ENCODE measurements at regions not wholly inside any gene's neighbourhood (a gene's known extent, or its start where the extent isn't known, plus 50 kb on each side); places are given as distances from the start of the nearest gene placed in this dataset.

- Histone ChIP-seq H3K4me3 (no peak overlapping the region), H3K27me3 (no peaks in the 10 kb centered on the region), H3K27ac (no peak overlapping the region), H3K36me3 (no peaks in the 10 kb centered on the region), H3K9me3 (peaks cover 0 to 17% of the 10 kb centered on the region in 2 donors), H3K4me1 (no peaks in the 10 kb centered on the region)
- intact Hi-C loops (cut with DNase I) = no loop called here
- DNase-seq (no peak), ATAC-seq (no peak)
- no peak for TF ChIP-seq CTCF (IDR thresholded peaks at IDR 0.05)
Measured at GRCh38 chr3:20589275-20589674, 403.3 kb upstream of the SGO1 start.

DNA sequence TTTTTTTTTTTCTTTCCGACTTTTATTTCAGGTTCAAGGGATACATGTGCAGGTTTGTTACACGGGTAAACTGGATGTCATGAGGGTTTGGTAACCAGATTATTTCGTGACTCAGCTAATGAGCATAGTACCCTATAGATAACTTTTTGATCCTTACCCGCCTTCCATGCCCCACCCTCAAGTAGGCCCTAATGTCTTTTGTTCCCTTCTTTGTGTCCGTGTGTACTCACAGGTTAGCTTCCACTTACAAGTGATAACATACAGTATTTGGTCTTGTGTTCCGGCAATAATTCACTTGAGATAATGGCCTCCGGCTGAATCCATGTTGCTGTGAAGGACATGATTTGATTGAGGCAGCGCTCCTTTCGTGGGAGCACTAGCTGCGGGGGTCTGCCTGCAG lies 402.8 kb upstream of the SGO1 start:
- no peaks in the 10 kb centered on the region for H3K27me3 ChIP-seq
- H3K4me1 ChIP-seq = no peaks in the 10 kb centered on the region
- H3K36me3 ChIP-seq = no peaks in the 10 kb centered on the region
- peaks cover 0 to 17% of the 10 kb centered on the region in 2 donors for H3K9me3 ChIP-seq
- DNase-seq = no peak
- no peak for TF ChIP-seq CTCF (IDR thresholded peaks at IDR 0.05)
- no peak overlapping the region for H3K27ac ChIP-seq
- no peak for ATAC-seq
- intact Hi-C loops (cut with DNase I) = no loop called here
- no peak overlapping the region for H3K4me3 ChIP-seq

DNA sequence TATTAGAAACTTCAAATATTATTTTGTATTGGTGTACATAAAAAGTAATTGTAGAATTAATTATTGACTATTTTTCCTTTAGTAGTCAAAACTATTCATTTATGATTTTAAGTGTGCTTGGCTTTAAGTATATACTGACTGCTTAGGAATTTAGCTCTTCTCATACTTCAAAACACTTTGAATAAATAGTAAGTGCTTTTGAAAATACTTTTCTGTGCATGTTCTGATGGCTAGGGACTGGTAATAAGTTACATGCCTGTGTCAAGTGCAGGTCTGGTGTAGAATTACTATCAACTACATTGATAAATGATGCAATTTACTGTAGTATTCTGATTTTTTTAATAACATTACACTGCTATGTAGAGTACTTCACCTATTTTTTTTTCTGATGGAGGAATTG lies 397.6 kb upstream of the SGO1 start:
- Histone ChIP-seq H3K36me3 (no peaks in the 10 kb centered on the region), H3K9me3 (no peaks in the 10 kb centered on the region), H3K4me3 (no peak overlapping the region), H3K27me3 (no peaks in the 10 kb centered on the region), H3K27ac (no peak overlapping the region), H3K4me1 (no peaks in the 10 kb centered on the region)
- TF ChIP-seq CTCF (IDR thresholded peaks at IDR 0.05) = no peak
- ATAC-seq (peak; percentile 90), DNase-seq (no peak)
- intact Hi-C loops (cut with DNase I) = no loop called here

GRCh38 chr3:20576228-20576627 lies 390.2 kb upstream of the SGO1 start:
- H3K4me3 ChIP-seq = no peak overlapping the region
- no peak for ATAC-seq
- no peaks in the 10 kb centered on the region for H3K36me3 ChIP-seq
- no peak overlapping the region for H3K27ac ChIP-seq
- H3K27me3 ChIP-seq = no peaks in the 10 kb centered on the region
- H3K4me1 ChIP-seq = no peaks in the 10 kb centered on the region
- peaks cover 0 to 17% of the 10 kb centered on the region in 2 donors for H3K9me3 ChIP-seq
- no peak for TF ChIP-seq CTCF (IDR thresholded peaks at IDR 0.05)
- intact Hi-C loops (cut with DNase I) = no loop called here
- peak in 2 of 4 donors; percentile 3 to 11 for DNase-seq

DNA sequence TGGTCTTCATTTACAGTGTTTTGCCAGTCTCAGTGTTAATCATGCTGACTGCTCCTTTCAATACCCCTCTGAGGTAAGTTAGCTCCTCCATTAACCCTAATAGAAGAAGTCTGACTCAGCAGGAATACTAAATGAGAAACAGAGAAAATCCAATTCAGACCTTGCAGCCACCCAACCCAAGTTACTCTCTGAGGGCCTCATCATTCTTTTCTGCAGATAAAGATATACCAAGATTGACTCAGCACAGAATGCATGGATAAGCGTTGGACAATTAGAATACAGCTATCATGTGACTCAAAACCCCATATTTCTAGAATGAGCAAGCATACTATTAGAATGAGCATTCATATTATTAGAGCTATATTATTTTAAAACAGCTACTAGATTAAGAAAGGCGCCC lies 389.1 kb upstream of the SGO1 start:
- Histone ChIP-seq H3K4me1 (no peaks in the 10 kb centered on the region), H3K36me3 (no peaks in the 10 kb centered on the region), H3K4me3 (no peak overlapping the region), H3K9me3 (peaks cover 0 to 17% of the 10 kb centered on the region in 2 donors), H3K27me3 (no peaks in the 10 kb centered on the region), H3K27ac (no peak overlapping the region)
- intact Hi-C loops (cut with DNase I) = no loop called here
- no peak for DNase-seq
- no peak for TF ChIP-seq CTCF (IDR thresholded peaks at IDR 0.05)
- ATAC-seq = no peak

Data from left lung (tissue), 4 donors.